ENCODE measurements at regions not wholly inside any gene's neighbourhood (a gene's known extent, or its start where the extent isn't known, plus 50 kb on each side); places are given as distances from the start of the nearest gene placed in this dataset.
"Not testable (repeated sequence)": the region's sequence is repeated elsewhere in the genome, so short reads cannot be mapped to it uniquely, and the experiment has no call there.

DNA sequence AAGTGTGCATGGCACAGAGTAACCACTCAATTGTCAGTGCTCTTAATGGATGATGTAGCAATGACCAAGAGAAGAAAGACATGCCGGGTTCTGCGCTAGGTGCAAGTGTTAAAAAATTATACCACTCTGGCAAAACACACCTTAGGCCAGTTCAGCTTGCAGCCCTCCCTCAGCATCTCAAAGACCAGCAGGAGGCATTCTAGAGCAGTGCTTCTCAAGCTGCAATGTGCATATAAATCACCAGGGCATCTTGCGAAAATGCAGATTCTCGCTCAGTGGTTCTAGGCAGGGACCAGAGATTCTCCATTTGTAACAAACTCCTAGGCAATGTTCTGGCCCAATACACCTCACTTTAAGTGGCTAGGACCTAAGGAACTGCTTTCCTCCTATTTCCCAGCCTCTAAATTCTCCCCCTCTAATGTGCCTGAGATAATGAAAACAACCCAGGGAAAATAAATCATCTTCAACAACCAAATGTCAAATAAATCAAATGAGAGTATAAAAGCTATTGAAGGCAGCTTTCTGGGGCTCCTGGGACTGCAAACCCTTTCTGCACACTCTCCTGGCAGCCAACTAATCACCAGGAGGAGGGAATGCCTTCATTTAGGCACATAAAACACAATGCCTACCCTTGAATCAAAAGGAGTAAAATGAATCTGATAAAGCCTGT, 337.2 kb upstream of the API5 start:
- H3K27me3 ChIP-seq: no peaks in the 10 kb centered on the region
- no peak overlapping the region for H3K4me3 ChIP-seq
- intact Hi-C loops (cut with DNase I; ENCODE audit: low total_unique reads): no loop called here
- TF ChIP-seq, protein P1, sequence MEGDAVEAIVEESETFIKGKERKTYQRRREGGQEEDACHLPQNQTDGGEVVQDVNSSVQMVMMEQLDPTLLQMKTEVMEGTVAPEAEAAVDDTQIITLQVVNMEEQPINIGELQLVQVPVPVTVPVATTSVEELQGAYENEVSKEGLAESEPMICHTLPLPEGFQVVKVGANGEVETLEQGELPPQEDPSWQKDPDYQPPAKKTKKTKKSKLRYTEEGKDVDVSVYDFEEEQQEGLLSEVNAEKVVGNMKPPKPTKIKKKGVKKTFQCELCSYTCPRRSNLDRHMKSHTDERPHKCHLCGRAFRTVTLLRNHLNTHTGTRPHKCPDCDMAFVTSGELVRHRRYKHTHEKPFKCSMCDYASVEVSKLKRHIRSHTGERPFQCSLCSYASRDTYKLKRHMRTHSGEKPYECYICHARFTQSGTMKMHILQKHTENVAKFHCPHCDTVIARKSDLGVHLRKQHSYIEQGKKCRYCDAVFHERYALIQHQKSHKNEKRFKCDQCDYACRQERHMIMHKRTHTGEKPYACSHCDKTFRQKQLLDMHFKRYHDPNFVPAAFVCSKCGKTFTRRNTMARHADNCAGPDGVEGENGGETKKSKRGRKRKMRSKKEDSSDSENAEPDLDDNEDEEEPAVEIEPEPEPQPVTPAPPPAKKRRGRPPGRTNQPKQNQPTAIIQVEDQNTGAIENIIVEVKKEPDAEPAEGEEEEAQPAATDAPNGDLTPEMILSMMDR (IDR thresholded peaks at IDR 0.05): no peak
- no peaks in the 10 kb centered on the region for H3K4me1 ChIP-seq
- no peak for DNase-seq
- H3K9me3 ChIP-seq: no peaks in the 10 kb centered on the region
- no peaks in the 10 kb centered on the region for H3K36me3 ChIP-seq
- H3K27ac ChIP-seq: no peak overlapping the region

DNA sequence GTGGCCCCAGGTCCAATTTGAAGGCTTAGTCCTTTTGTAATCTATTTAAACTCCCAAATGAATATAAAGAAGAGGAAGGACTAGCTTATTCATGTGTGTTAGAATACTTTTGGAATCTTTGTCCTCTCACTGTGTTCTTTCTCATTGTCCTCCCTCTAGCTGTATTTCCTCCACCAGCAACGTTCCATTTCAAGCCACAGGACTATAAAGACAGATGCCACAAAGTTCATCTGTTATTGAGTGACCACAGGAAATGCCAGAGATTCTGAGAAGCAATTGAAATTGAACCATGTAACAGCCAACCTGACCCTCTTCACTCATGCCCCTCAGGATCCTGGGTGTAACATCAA, 336.6 kb upstream of the API5 start:
- no peak overlapping the region for H3K27ac ChIP-seq
- no peak overlapping the region for H3K4me3 ChIP-seq
- intact Hi-C loops (cut with DNase I; ENCODE audit: low total_unique reads): no loop called here
- H3K36me3 ChIP-seq: no peaks in the 10 kb centered on the region
- no peaks in the 10 kb centered on the region for H3K27me3 ChIP-seq
- DNase-seq: no peak
- no peaks in the 10 kb centered on the region for H3K4me1 ChIP-seq
- TF ChIP-seq, protein P1 (IDR thresholded peaks at IDR 0.05): no peak
- no peaks in the 10 kb centered on the region for H3K9me3 ChIP-seq

DNA sequence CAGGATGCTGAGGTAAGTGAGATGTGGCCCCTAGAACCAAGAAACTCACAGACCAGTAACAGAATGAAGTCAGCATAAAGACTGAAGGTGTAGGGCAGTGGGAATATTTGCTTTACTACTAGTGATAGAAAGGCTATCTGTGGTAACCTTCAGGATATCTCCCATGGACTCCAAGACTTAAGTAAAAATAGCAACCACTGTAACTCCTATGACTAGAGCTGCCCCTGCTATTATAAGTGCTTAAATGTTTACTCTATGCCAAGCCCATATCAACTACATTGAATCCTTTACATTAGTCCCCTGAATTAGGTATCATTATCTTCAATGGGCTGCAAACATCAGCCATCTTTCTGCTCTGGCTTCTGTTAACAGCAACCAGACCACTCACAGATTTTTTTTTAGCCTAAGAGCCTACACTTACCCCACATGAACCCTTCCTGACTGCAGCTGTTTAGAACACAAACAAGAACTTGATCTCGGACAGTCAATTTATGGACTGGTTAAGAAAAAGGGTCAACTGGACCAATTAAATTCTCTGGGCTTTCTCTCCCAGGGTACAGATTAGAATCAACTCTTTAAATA, 335.1 kb upstream of the API5 start:
- Histone ChIP-seq H3K4me1 (no peaks in the 10 kb centered on the region), H3K27ac (no peak overlapping the region), H3K36me3 (no peaks in the 10 kb centered on the region), H3K4me3 (no peak overlapping the region), H3K9me3 (no peaks in the 10 kb centered on the region), H3K27me3 (no peaks in the 10 kb centered on the region)
- intact Hi-C loops (cut with DNase I; ENCODE audit: low total_unique reads): no loop called here
- TF ChIP-seq, protein P1 (IDR thresholded peaks at IDR 0.05): no peak
- DNase-seq: no peak

DNA sequence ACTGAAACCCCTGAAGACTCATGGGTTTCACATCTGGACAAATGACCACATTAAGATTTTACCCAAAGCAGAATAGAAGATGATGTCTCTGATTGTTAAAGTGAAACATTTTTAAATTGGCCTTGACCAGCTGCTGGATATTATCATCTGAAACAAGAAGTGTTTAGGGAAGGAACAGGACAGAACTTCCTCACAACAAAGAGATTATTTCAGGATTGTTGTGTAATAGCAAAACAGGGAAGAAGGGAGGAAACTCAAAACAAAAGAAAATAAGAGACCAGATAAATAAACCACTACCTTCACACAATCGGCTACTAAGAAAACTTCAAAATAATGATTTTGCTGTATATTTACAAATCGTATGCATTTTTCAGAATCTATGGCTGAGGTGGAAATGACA, 319.2 kb upstream of the API5 start:
- Histone ChIP-seq H3K27ac (no peak overlapping the region), H3K27me3 (no peaks in the 10 kb centered on the region), H3K9me3 (no peaks in the 10 kb centered on the region), H3K36me3 (no peaks in the 10 kb centered on the region), H3K4me3 (no peak overlapping the region), H3K4me1 (no peaks in the 10 kb centered on the region)
- intact Hi-C loops (cut with DNase I; ENCODE audit: low total_unique reads): no loop called here
- TF ChIP-seq, protein P1 (IDR thresholded peaks at IDR 0.05): no peak
- no peak for DNase-seq

DNA sequence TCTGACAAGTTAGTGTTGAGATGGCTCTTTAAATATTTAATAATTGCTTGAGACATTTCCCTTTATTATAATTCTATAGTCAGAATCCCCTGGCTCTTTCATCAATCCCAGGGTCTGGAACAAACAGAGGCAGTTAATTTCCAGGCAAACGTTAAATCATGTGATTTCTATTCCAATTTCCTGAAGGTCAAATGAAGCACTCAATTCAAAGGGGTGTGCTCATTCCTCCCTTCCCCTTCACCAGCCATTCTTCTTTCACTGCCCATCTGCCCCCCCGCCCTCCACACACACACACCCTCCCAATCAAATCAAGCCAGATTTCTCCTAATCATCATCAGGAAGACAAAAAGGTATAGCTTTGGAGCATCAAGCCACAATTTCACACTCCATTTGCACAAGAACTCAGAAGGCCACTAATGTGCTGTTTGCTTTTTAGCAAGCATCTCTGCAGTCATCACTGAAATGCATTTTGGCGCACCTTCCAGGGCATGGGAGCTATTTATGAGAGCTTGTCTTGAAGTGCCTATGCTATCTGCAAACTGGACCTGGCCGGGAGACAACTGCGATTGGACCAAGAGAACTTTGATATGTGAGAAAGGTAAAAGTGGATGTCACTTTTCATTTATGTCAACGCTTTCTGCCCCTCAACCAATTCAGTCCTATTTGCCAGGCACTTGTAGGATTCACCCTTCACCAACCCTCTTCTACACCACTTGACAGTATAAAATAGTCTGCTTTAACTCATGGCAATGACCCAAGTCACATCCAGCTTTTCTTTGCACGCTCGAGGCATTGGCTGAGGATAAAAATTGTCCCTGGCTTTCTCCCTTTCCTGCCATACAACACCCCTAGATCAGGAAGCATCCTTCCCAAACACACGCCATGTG, 315.1 kb upstream of the API5 start:
- Histone ChIP-seq H3K4me1 (no peaks in the 10 kb centered on the region), H3K27ac (no peak overlapping the region), H3K9me3 (no peaks in the 10 kb centered on the region), H3K27me3 (no peaks in the 10 kb centered on the region), H3K36me3 (no peaks in the 10 kb centered on the region), H3K4me3 (no peak overlapping the region)
- TF ChIP-seq, protein P1 (IDR thresholded peaks at IDR 0.05): no peak
- no peak for DNase-seq
- intact Hi-C loops (cut with DNase I; ENCODE audit: low total_unique reads): no loop called here

DNA sequence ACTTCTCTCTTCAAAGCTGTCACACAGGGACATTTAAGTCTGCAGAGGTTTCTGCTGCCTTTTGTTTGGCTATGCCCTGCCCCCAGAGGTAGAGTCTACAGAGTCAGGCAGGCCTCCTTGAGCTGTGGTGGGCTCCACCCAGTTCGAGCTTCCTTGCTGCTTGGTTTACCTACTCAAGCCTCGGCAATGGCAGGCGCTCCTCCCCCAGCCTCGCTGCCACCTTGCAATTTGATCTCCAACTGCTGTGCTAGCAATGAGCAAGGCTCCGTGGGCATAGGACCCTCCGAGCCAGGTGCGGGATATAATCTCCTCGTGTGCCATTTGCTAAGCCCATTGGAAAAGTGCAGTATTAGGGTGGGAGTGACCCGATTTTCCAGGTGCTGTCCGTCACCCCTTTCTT, 306.9 kb upstream of the API5 start:
- H3K4me1 ChIP-seq; H3K36me3 ChIP-seq; DNase-seq; intact Hi-C loops (cut with DNase I; ENCODE audit: low total_unique reads); H3K9me3 ChIP-seq; H3K27me3 ChIP-seq; H3K27ac ChIP-seq; H3K4me3 ChIP-seq: not testable (repeated sequence)

All from tibial artery (tissue), 4 donors.